ENCODE measurements at regions not wholly inside any gene's neighbourhood (a gene's known extent, or its start where the extent isn't known, plus 50 kb on each side); places are given as distances from the start of the nearest gene placed in this dataset.

DNA sequence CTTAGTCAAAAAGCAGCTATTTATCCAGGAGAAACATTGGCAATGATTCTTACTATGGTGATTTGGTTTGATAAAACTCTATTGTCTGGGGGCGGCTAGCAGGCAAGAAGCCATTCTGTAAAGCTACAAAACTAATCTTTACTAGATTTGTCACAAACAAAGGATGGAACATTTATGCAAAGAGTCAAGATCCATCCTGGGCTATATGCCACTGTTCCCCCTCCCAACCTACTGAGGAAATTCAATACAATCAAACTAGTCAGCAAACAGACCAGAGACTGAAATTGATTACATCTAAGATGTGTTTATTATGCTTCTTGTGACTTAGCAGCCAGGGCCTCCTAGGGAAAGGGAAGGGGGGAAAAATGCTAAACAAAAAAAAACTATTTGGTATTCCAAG, 397.6 kb downstream of the GPAM start:
- intact Hi-C loops (cut with micrococcal nuclease), result no loop called here

GRCh38 chr10:111789821-111790220, 393.7 kb downstream of the GPAM start:
- intact Hi-C loops (cut with micrococcal nuclease), result no loop called here

- intact Hi-C loops (cut with micrococcal nuclease), result no loop called here
Measured at GRCh38 chr10:111801841-111802240, 381.7 kb downstream of the GPAM start.

DNA sequence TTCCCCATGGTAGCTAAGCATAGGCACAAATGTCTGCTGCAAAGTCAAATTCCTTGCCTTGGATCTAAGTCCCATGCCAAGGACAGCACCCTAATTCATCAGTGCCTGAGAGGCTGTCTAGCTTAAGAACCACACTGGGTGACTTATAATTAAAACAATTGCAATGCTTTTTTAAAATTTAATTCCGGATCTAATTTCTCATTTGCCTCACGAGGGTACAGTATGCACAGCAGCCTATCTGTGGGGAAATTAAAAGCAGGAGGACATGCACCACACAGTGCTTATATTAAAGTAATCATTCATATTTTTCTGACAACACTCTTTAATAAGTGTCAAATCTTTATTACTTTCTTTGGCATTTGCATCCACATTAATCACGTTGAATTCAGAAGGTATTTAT, 378.8 kb downstream of the GPAM start:
- intact Hi-C loops (cut with micrococcal nuclease), result no loop called here

- intact Hi-C loops (cut with micrococcal nuclease), result no loop called here
Measured at GRCh38 chr10:111811517-111811916, 372.0 kb downstream of the GPAM start.

GRCh38 chr10:111820471-111820870, 363.1 kb downstream of the GPAM start:
- intact Hi-C loops (cut with micrococcal nuclease), result no loop called here

GRCh38 chr10:111821871-111822270, 361.7 kb downstream of the GPAM start:
- intact Hi-C loops (cut with micrococcal nuclease), result no loop called here

DNA sequence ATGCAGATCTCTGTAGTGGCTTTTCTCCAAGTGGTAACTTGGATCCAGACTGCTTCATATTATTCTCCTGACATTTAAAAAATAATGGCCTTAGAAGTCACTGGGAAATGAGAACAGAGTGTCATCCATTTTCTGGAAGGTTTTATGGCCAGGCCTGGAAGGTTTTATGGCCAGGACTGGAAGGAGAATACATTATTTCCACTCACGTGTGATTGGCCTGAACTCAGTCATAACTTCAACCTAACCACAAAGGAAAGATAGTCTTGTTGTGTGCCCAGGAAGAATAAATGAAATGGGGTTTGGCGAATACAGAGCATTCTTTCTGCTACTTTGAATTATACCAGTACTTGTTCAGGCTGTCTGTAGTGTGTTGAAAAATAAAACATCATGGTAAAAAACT, 360.9 kb downstream of the GPAM start:
- intact Hi-C loops (cut with micrococcal nuclease), result no loop called here

DNA sequence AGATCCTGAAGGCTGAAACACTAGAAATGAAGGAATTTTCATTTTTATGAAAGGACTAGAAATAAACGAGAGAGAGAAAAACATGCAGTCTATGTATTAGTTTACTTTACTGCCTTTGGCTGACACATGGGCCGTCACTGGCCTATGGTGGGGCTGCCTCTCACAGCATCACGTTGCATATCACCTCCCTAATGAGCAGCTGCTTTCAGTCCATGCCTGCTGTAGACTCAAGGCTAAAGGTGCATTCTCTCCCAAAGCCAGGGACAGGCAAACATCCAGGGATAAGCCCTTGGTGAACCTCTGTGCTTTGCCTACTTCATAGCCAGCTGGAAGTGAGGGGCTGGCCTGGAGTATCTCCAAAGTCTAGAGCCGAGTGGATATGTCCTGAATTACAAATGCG, 359.4 kb downstream of the GPAM start:
- intact Hi-C loops (cut with micrococcal nuclease), result no loop called here

GRCh38 chr10:111830359-111830758, 353.2 kb downstream of the GPAM start:
- intact Hi-C loops (cut with micrococcal nuclease), result no loop called here

DNA sequence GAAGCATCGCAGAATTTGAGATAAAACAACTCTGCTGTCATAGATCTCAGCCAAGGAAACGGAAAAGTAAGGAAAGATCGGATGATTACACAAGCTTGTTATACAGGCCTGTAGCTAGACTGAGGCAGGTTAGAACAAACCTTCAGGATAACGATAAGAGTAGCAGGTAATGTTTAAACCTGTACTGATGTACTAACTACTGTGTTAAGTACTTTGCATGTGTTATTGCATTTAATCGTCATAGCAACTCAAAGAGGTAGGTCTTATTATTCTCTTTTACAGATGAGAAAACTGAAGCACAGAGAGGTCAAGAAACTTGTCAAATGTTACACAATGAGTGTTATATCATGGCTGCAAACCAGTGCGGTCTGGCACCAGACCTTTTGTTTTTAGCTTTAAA, 352.5 kb downstream of the GPAM start:
- intact Hi-C loops (cut with micrococcal nuclease), result no loop called here

GRCh38 chr10:111833251-111833650, 350.3 kb downstream of the GPAM start:
- intact Hi-C loops (cut with micrococcal nuclease), result no loop called here

DNA sequence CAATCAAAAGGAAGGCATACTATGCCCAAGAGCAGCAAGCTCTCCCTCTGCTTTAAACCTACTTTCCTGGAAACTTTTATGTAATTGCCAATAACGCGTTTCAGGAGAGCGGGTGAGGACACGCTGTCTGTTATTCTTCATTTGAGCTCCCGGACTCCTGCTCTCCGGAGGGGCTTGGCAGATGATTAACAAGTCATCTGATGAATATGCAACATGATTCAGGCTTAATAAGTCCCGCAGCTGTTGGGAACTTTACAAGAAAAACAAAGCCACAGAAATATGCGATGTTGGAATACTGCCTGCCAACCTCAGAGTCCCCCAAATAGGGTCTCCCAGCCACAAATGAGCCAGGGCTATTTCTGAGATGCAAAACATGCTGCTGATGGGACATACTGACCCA, 348.0 kb downstream of the GPAM start:
- intact Hi-C loops (cut with micrococcal nuclease), result no loop called here

DNA sequence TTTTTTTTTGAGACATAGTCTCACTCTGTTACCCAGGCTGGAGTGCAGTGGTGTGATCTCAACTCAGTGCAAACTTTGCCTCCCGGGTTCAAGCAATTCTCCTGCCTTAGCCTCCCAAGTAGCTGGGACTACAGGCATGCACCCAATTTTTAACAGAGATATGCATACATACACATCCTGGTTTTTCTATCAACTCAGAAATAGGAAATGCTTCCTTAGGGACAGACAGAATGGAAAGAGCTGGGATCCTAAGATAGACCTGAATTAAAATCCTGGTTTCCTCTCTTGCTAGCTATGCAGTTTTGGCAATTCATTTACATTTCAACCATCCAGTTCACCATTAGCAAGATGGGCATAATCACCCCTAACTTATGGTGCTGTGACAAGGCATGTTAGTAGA, 347.5 kb downstream of the GPAM start:
- intact Hi-C loops (cut with micrococcal nuclease), result no loop called here

GRCh38 chr10:111836571-111836970, 347.0 kb downstream of the GPAM start:
- intact Hi-C loops (cut with micrococcal nuclease), result no loop called here

DNA sequence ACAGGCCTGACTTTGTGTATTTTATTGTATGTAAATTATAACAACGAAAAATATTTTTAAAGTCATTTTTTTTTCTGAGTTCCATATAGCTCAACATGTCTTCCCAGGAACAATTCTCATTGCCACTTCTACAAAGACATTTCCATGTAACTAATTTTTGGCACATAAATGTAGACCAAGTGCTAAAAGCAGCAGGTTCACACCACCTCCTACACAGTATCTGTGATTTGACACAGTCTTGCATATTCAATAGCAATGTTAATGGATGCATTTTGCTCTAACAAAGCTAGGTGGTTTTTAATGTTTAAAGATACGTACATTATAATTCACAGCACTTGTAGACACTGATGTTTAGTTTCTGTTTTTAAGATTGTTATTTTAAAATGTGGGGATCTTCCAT, 346.5 kb downstream of the GPAM start:
- intact Hi-C loops (cut with micrococcal nuclease), result no loop called here

GRCh38 chr10:111837985-111838384, 345.6 kb downstream of the GPAM start:
- intact Hi-C loops (cut with micrococcal nuclease), result no loop called here

DNA sequence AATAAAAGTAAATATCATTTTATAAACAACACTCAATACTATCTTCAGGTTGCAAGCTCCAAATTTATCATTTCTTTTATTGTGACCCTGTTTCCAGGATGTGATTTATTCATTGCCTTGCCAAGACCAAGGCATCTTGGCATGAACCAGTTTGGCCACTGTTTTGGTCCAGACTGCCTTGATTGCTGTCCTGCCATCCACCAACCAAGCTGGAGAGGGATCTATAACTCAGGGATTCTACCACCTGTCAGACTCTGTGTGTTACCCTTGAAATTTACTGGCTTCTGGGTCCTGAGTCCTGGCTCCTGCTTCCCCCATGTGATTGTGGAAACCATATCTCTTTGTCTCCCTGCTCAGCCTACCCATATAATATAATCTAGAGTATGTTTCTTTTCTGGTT, 343.0 kb downstream of the GPAM start:
- intact Hi-C loops (cut with micrococcal nuclease), result no loop called here

DNA sequence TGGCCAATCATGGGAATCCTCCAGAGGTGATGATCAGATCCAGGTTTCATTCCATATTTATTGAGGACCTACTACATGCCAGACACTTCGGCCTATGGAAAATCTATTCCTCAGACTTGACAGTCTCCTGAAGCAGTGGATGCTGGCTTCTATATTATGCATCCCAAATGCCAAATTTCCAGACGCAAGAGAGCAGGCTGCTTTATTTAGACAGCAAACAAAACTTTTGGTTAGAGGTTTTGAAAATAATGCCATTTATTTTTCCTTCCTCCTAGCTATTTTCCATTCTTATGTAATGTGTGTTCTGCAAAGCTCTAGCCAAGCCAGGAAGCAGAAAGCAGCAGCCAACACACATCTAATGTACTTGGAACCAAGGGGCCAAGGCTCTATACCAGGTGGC, 330.8 kb downstream of the GPAM start:
- intact Hi-C loops (cut with micrococcal nuclease), result no loop called here

GRCh38 chr10:111856631-111857030, 326.9 kb downstream of the GPAM start:
- intact Hi-C loops (cut with micrococcal nuclease), result no loop called here

DNA sequence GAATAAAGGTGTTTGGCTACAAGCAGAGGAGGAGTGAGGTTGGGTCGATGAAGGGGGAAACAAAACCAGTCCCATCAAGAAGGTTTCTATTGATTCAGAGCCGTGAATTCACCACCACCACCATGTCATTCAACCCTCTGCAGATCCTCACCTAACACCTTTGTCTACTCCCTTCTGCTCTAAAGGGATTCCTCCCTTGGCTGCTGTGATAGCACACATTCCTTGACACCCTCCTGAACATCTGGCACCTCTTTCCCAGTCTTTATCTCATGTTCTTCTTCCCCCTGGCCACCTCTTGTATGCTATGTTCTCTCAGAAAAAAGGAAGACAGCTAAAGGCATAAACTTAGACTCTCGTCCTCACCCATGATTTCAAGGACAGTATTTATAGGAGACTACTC, 318.0 kb downstream of the GPAM start:
- intact Hi-C loops (cut with micrococcal nuclease), result no loop called here

DNA sequence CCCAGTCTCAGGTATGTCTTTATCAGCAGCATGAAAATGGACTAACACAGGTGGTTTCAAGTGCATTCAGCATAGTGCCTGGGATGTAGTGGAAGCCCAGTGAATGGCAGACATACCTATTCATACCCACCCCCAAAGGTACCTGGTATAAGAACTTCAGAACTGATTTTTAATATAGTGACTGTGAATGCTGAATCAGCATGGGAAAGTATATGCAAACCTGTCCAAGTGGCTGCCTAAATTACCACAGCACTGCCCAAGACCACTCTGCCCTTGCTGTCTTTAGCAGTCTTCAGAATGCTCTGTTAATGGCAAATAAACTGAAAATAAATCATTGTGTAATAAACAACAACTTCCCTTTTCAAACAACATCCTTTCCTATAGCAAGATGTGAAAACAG, 312.1 kb downstream of the GPAM start:
- intact Hi-C loops (cut with micrococcal nuclease), result no loop called here

DNA sequence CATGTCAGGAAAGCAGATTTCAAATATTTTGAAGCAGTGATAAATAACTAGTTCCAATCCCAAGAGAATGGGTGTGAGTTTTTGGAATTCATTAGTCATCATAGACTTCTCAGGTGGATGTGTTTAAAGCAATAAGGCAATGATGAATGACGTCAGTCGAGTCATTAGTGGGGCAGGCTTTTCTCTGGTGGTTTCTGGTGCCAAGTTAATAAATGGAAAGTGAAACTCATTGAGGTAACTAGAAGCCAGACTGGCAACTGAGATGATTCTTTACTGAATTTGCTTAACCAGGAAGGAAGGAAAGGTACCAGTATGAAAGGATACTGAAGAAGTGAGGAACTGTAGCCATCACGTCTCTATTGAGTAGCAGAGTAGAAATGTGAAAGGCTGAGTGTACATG, 311.0 kb downstream of the GPAM start:
- intact Hi-C loops (cut with micrococcal nuclease), result no loop called here

GRCh38 chr10:111873041-111873440, 310.5 kb downstream of the GPAM start:
- intact Hi-C loops (cut with micrococcal nuclease), result no loop called here
